ENCODE measurements at regions not wholly inside any gene's neighbourhood (a gene's known extent, or its start where the extent isn't known, plus 50 kb on each side); places are given as distances from the start of the nearest gene placed in this dataset.

GRCh38 chr9:1832960-1833359 lies 182.2 kb upstream of the SMARCA2 start:
- no peaks in the 10 kb centered on the region for H3K4me1 ChIP-seq
- no peak overlapping the region for H3K4me3 ChIP-seq
- TF ChIP-seq CTCF (IDR thresholded peaks at IDR 0.05) = no peak
- H3K36me3 ChIP-seq (ENCODE audit: insufficient read depth in 1 of 2, low read depth in 1 of 2) = no peaks in the 10 kb centered on the region
- intact Hi-C loops (cut with DNase I) = no loop called here
- no peaks in the 10 kb centered on the region for H3K9me3 ChIP-seq
- H3K27me3 ChIP-seq (ENCODE audit: insufficient read depth in 3 of 3, low read length in 2 of 3) = no peaks in the 10 kb centered on the region
- H3K27ac ChIP-seq = no peak overlapping the region
- no peak for ATAC-seq
- no peak for DNase-seq
- WGBS, 3 donors = 83 to 88% (median 83%) methylated on average over 8 of the region's 8 CpGs

DNA sequence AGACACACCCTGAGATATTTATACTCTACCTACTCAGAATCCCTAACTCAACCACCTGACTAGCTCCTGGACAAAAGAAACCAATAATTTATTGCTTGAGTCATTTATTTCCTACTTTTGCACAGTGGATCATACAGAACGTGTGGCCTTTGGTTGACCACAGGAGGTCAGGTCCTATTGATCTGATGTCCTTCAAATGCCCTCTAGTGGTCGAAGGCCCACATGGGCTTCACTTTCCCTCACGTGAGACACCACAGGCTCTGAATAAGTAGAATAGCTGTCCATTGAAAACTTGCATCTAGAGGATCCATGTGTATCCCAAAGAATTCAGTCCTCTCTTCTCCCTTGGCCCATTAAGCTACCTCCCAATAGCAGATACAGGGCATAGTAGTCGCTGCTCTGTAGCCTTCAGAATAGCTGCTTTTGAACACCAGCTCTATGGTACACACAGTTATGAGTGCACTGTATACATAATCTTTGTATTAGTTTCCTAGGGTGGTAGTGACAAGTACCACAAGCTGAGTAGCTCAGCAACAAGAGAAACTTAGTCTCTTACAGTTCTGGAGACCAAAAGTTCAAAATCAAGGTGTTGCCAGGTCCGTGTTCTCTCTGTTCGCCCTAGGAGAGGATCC lies 177.6 kb upstream of the SMARCA2 start:
- Histone ChIP-seq H3K27ac (no peak overlapping the region), H3K4me3 (no peak overlapping the region), H3K27me3 (ENCODE audit: insufficient read depth in 3 of 3, low read length in 2 of 3) (no peaks in the 10 kb centered on the region), H3K4me1 (no peaks in the 10 kb centered on the region), H3K9me3 (no peaks in the 10 kb centered on the region), H3K36me3 (ENCODE audit: insufficient read depth in 1 of 2, low read depth in 1 of 2) (no peaks in the 10 kb centered on the region)
- DNase-seq (no peak), ATAC-seq (no peak)
- 45% methylated on average over 6 of the region's 6 CpGs for WGBS, 3 donors
- intact Hi-C loops (cut with DNase I) = no loop called here
- no peak for TF ChIP-seq CTCF (IDR thresholded peaks at IDR 0.05)

DNA sequence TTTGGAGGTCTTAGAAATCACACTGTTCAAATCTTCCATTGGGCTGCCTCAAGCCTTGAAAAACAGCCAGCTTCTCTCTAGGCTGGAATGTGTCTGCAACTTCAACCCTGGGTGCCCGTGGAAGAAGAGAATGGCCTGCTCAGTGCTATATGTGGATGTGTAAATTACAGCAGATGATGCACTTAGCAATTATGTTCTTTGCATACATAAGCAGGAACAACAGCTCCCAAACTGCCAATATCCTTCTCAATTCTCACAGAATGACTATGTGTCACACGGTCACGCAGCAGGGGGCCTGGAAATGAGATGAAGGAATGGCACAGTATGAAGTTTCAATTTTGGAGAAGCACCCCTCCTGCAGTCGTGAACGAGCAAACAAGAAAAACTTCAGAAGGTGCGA lies 175.2 kb upstream of the SMARCA2 start:
- H3K9me3 ChIP-seq = no peaks in the 10 kb centered on the region
- intact Hi-C loops (cut with DNase I) = no loop called here
- ATAC-seq (no peak), DNase-seq (no peak)
- WGBS, 3 donors = 49 to 63% (median 60%) methylated on average over 6 of the region's 6 CpGs
- no peaks in the 10 kb centered on the region for H3K36me3 ChIP-seq (ENCODE audit: insufficient read depth in 1 of 2, low read depth in 1 of 2)
- no peaks in the 10 kb centered on the region for H3K27me3 ChIP-seq (ENCODE audit: insufficient read depth in 3 of 3, low read length in 2 of 3)
- no peak for TF ChIP-seq CTCF (IDR thresholded peaks at IDR 0.05)
- H3K27ac ChIP-seq = no peak overlapping the region
- no peaks in the 10 kb centered on the region for H3K4me1 ChIP-seq
- H3K4me3 ChIP-seq = no peak overlapping the region

GRCh38 chr9:1845425-1845824 lies 169.7 kb upstream of the SMARCA2 start:
- WGBS, 3 donors = 48 to 55% (median 53%) methylated on average over 2 of the region's 2 CpGs
- Histone ChIP-seq H3K27ac (no peak overlapping the region), H3K9me3 (no peaks in the 10 kb centered on the region), H3K4me3 (no peak overlapping the region), H3K36me3 (ENCODE audit: insufficient read depth in 1 of 2, low read depth in 1 of 2) (no peaks in the 10 kb centered on the region), H3K4me1 (no peaks in the 10 kb centered on the region), H3K27me3 (ENCODE audit: insufficient read depth in 3 of 3, low read length in 2 of 3) (no peaks in the 10 kb centered on the region)
- TF ChIP-seq CTCF (IDR thresholded peaks at IDR 0.05) = no peak
- DNase-seq (no peak), ATAC-seq (no peak)
- intact Hi-C loops (cut with DNase I) = no loop called here

- intact Hi-C loops (cut with DNase I) = no loop called here
- 40 to 60% (median 52%) methylated on average over 3 of the region's 3 CpGs for WGBS, 3 donors
- no peak for ATAC-seq
- Histone ChIP-seq H3K9me3 (no peaks in the 10 kb centered on the region), H3K27ac (no peak overlapping the region), H3K36me3 (ENCODE audit: insufficient read depth in 1 of 2, low read depth in 1 of 2) (no peaks in the 10 kb centered on the region), H3K4me1 (no peaks in the 10 kb centered on the region), H3K4me3 (no peak overlapping the region), H3K27me3 (ENCODE audit: insufficient read depth in 3 of 3, low read length in 2 of 3) (no peaks in the 10 kb centered on the region)
- no peak for TF ChIP-seq CTCF (IDR thresholded peaks at IDR 0.05)
- DNase-seq = no peak
Observed at GRCh38 chr9:1855726-1856125, 159.4 kb upstream of the SMARCA2 start.
